RPMI8226 (cell line): ENCODE measurements at regions not wholly inside any gene's neighbourhood (a gene's known extent, or its start where the extent isn't known, plus 50 kb on each side); places are given as distances from the start of the nearest gene placed in this dataset.
"Not testable (repeated sequence)": the region's sequence is repeated elsewhere in the genome, so short reads cannot be mapped to it uniquely, and the experiment has no call there.

Source experiments
- DNase-seq: peaks from one replicate; pipeline ENCODE4 v3.0.0-alpha.2; 2015

GRCh38 chr2:123493687-123494086 is 531.4 kb upstream of the CNTNAP5 start:
- DNase-seq, result no peak

- DNase-seq, result no peak
Measured at GRCh38 chr2:123495241-123495640, 529.8 kb upstream of the CNTNAP5 start.

- no peak for DNase-seq
Measured at GRCh38 chr2:123500346-123500745, 524.7 kb upstream of the CNTNAP5 start.

- no peak for DNase-seq
Measured at GRCh38 chr2:123500988-123501387, 524.1 kb upstream of the CNTNAP5 start.

- DNase-seq, result no peak
Measured at GRCh38 chr2:123502931-123503330, 522.2 kb upstream of the CNTNAP5 start.

GRCh38 chr2:123512547-123512946 is 512.5 kb upstream of the CNTNAP5 start:
- DNase-seq, result no peak

GRCh38 chr2:123513351-123513750 is 511.7 kb upstream of the CNTNAP5 start:
- no peak for DNase-seq

- no peak for DNase-seq
Measured at GRCh38 chr2:123514613-123515207, 510.4 kb upstream of the CNTNAP5 start.

GRCh38 chr2:123518367-123518766 is 506.7 kb upstream of the CNTNAP5 start:
- no peak for DNase-seq

- no peak for DNase-seq
Measured at GRCh38 chr2:123521854-123522253, 503.2 kb upstream of the CNTNAP5 start.

- DNase-seq, result not testable (repeated sequence)
Measured at GRCh38 chr2:123522498-123522897, 502.6 kb upstream of the CNTNAP5 start.

- no peak for DNase-seq
Measured at GRCh38 chr2:123528996-123529707, 495.9 kb upstream of the CNTNAP5 start.

GRCh38 chr2:123530004-123530403 is 495.1 kb upstream of the CNTNAP5 start:
- DNase-seq, result no peak

- DNase-seq, result no peak
Measured at GRCh38 chr2:123532126-123532525, 493.0 kb upstream of the CNTNAP5 start.

- DNase-seq, result no peak
Measured at GRCh38 chr2:123532994-123533393, 492.1 kb upstream of the CNTNAP5 start.

- no peak for DNase-seq
Measured at GRCh38 chr2:123540291-123540690, 484.8 kb upstream of the CNTNAP5 start.

- DNase-seq, result no peak
Measured at GRCh38 chr2:123546353-123546752, 478.7 kb upstream of the CNTNAP5 start.

GRCh38 chr2:123563515-123563914 is 461.6 kb upstream of the CNTNAP5 start:
- DNase-seq, result no peak

GRCh38 chr2:123566291-123566946 is 458.7 kb upstream of the CNTNAP5 start:
- DNase-seq, result no peak

- no peak for DNase-seq
Measured at GRCh38 chr2:123578016-123578415, 447.1 kb upstream of the CNTNAP5 start.

GRCh38 chr2:123596621-123597020 is 428.5 kb upstream of the CNTNAP5 start:
- DNase-seq, result no peak

GRCh38 chr2:123597988-123598387 is 427.1 kb upstream of the CNTNAP5 start:
- no peak for DNase-seq

- no peak for DNase-seq
Measured at GRCh38 chr2:123606631-123607030, 418.5 kb upstream of the CNTNAP5 start.

GRCh38 chr2:123609077-123609476 is 416.0 kb upstream of the CNTNAP5 start:
- no peak for DNase-seq
